ENCODE measurements at regions not wholly inside any gene's neighbourhood (a gene's known extent, or its start where the extent isn't known, plus 50 kb on each side); places are given as distances from the start of the nearest gene placed in this dataset.

DNA sequence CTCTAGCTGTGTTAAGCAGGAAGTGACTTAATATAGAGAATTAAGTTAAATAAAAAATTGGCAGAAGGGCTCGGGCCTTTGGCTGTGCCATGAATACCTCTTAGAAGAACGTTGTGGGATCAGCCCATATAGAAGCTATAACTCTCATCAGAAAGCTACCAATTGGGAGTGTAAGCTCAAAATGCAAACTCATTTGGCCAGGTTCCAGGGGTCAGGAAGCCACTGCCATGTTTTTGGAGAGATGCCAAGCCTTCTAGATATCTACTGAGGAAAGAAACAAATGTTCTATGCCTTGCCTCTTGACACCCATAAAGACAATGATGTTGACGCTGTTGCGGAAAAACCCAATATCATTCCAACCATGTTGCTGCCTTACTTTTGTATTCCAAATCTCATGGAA is 475.2 kb upstream of the TGFBR2 start:
- TF ChIP-seq POLR2A (IDR thresholded peaks at IDR 0.05; ENCODE audit: low read length) (no peak), GATA1 (IDR thresholded peaks at IDR 0.05; ENCODE audit: low read depth, low read length) (no peak)
